Breast epithelium (tissue), 4 donors: ENCODE measurements at regions not wholly inside any gene's neighbourhood (a gene's known extent, or its start where the extent isn't known, plus 50 kb on each side); places are given as distances from the start of the nearest gene placed in this dataset.

ENCODE experiments used
- DNase-seq, 2 donors: peaks; one replicate each; pipeline ENCODE4 v3.0.0-alpha.2; 2019; ENCODE audit warnings: low spot score in 2 of 2
- H3K27ac ChIP-seq, 2 donors: fragments of 200-600 bp; sonication (generic) in 1 of 2; one replicate each; pipeline ENCODE4 v1.5.1; 2016 to 2019; ENCODE audit warnings: mild to moderate bottlenecking in 1 of 2
- H3K27me3 ChIP-seq, 2 donors: fragments of 200-600 bp; sonication (generic) in 1 of 2; one replicate each; pipeline versions ENCODE4 v1.5.1 to v1.6.0; 2017 to 2019; ENCODE audit warnings: control low read depth in 1 of 2, mild to moderate bottlenecking in 1 of 2
- H3K36me3 ChIP-seq: fragments of 200-600 bp; one replicate; pipeline ENCODE4 v1.5.1; 2019
- H3K4me1 ChIP-seq, 2 donors: fragments of 200-600 bp; sonication (generic); one replicate each; pipeline ENCODE4 v1.5.1; 2016 to 2019; ENCODE audit warnings: control low read depth in 1 of 2
- H3K4me3 ChIP-seq, 3 donors: fragments of 200-600 bp; sonication (generic); 1 replicate in 2 of 3; 2 replicates in 1 of 3; pipeline ENCODE4 v1.5.1; 2016 to 2019; ENCODE audit warnings: mild to moderate bottlenecking in 3 of 3, moderate library complexity in 2 of 3
- H3K9me3 ChIP-seq, 2 donors: fragments of 200-600 bp; sonication (generic) in 1 of 2; one replicate each; pipeline ENCODE4 v1.5.1; 2016 to 2019; ENCODE audit warnings: control low read depth in 1 of 2
- POLR2A ChIP-seq: fragments of 450-650 bp; IDR thresholded peaks from one replicate; pipeline ENCODE4 v1.6.1; 2016; ENCODE audit warnings: antibody characterized with exemption, mild to moderate bottlenecking, moderate library complexity
- POLR2AphosphoS5 ChIP-seq, 3 donors: sonication (generic); formaldehyde crosslinking; IDR thresholded peaks; one replicate each; pipeline ENCODE4 v1.6.1; 2017; ENCODE audit warnings: antibody characterized with exemption in 3 of 3
- intact Hi-C: fragments of 100-400 bp; cut with DNase I; formaldehyde crosslinking; loops from one replicate; pipeline ENCODE4 v1.15.1; 2023; ENCODE audit warnings: low total_unique reads
- TF ChIP-seq, protein P1 (sequence below), 3 donors: fragments of 450-650 bp; IDR thresholded peaks; one replicate each; pipeline ENCODE4 v1.5.1; 2016 to 2017; ENCODE audit warnings: antibody characterized with exemption in 3 of 3, mild to moderate bottlenecking in 3 of 3, moderate library complexity in 3 of 3

- DNase-seq: no peak
These were observed 58.7 kb upstream of the FCN1 start for GRCh38 chr9:134976403-134976802.

DNA sequence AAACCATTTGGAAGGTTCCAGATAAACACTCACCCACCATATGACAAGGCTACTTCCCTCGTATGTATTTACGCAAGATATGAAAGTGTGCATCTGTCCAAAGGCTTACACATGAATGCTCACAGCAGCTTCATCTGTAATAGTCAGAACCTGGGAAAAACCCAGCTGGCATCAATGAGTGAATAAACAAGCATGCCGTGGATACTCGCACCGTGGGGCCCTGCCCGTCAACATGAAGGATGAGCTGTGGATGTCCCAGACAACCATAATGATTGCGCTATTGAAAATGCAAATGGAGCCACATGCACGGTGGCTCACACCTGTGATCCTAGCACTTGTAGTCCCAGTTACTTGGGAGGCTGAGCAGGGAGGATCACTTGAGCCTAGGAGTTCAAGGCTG is 60.6 kb upstream of the FCN1 start:
- H3K27ac ChIP-seq: no peak overlapping the region
- DNase-seq: peak in 1 of 2 donors; percentile 12
- H3K27me3 ChIP-seq: no peaks in the 10 kb centered on the region
- no peaks in the 10 kb centered on the region for H3K9me3 ChIP-seq
- no peak overlapping the region for H3K4me3 ChIP-seq
- intact Hi-C loops: no loop called here
- no peaks in the 10 kb centered on the region for H3K4me1 ChIP-seq
- no peak for TF ChIP-seq POLR2AphosphoS5 (IDR thresholded peaks at IDR 0.05)
- TF ChIP-seq, protein P1, sequence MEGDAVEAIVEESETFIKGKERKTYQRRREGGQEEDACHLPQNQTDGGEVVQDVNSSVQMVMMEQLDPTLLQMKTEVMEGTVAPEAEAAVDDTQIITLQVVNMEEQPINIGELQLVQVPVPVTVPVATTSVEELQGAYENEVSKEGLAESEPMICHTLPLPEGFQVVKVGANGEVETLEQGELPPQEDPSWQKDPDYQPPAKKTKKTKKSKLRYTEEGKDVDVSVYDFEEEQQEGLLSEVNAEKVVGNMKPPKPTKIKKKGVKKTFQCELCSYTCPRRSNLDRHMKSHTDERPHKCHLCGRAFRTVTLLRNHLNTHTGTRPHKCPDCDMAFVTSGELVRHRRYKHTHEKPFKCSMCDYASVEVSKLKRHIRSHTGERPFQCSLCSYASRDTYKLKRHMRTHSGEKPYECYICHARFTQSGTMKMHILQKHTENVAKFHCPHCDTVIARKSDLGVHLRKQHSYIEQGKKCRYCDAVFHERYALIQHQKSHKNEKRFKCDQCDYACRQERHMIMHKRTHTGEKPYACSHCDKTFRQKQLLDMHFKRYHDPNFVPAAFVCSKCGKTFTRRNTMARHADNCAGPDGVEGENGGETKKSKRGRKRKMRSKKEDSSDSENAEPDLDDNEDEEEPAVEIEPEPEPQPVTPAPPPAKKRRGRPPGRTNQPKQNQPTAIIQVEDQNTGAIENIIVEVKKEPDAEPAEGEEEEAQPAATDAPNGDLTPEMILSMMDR (IDR thresholded peaks at IDR 0.05): no peak
- TF ChIP-seq POLR2A: no peak
- H3K36me3 ChIP-seq: no peaks in the 10 kb centered on the region

More at GRCh38 chr9:134976403-134976802, 58.7 kb upstream of the FCN1 start:
- no peak for TF ChIP-seq POLR2AphosphoS5 (IDR thresholded peaks at IDR 0.05)
- no peak for TF ChIP-seq POLR2A
- TF ChIP-seq, protein P1 (IDR thresholded peaks at IDR 0.05): no peak
- intact Hi-C loops: no loop called here
- H3K4me1 ChIP-seq: no peaks in the 10 kb centered on the region
- no peaks in the 10 kb centered on the region for H3K27me3 ChIP-seq
- no peaks in the 10 kb centered on the region for H3K9me3 ChIP-seq
- H3K27ac ChIP-seq: no peak overlapping the region
- no peak overlapping the region for H3K4me3 ChIP-seq
- H3K36me3 ChIP-seq: no peaks in the 10 kb centered on the region

DNA sequence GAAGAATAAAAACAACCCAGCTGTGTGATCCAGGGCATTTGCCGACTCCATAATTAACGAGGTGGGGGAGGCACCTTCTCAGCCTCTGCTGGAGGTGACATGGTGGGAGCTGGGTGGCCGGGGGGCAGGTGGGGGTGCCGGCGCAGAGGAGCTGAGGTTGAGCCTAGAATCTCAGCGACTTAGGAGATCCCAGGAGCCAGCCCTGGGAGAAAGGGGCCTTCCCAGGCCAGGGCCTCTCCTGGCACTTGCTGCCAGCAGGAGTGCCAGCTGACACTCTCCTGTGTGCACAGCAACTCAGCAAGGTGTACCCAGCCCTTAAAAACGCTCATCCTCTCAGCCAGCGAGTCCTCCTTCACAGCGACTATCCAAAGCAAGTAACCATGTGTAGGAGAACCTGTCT is 62.8 kb upstream of the FCN1 start:
- TF ChIP-seq POLR2A: no peak
- no peak for TF ChIP-seq POLR2AphosphoS5 (IDR thresholded peaks at IDR 0.05)
- TF ChIP-seq, protein P1 (IDR thresholded peaks at IDR 0.05): no peak
- Histone ChIP-seq H3K9me3 (no peaks in the 10 kb centered on the region), H3K27ac (no peak overlapping the region), H3K4me1 (no peaks in the 10 kb centered on the region), H3K36me3 (no peaks in the 10 kb centered on the region), H3K4me3 (no peak overlapping the region), H3K27me3 (no peaks in the 10 kb centered on the region)
- intact Hi-C loops: no loop called here
- DNase-seq: peak in 1 of 2 donors; percentile 40

GRCh38 chr9:134980991-134981390 is 63.3 kb upstream of the FCN1 start:
- intact Hi-C loops: no loop called here
- Histone ChIP-seq H3K36me3 (no peaks in the 10 kb centered on the region), H3K4me3 (no peak overlapping the region), H3K9me3 (no peaks in the 10 kb centered on the region), H3K4me1 (no peaks in the 10 kb centered on the region), H3K27me3 (no peaks in the 10 kb centered on the region), H3K27ac (no peak overlapping the region)
- no peak for TF ChIP-seq POLR2AphosphoS5 (IDR thresholded peaks at IDR 0.05)
- no peak for TF ChIP-seq POLR2A
- TF ChIP-seq, protein P1 (IDR thresholded peaks at IDR 0.05): no peak
- peak in 1 of 2 donors; percentile 39 for DNase-seq

DNA sequence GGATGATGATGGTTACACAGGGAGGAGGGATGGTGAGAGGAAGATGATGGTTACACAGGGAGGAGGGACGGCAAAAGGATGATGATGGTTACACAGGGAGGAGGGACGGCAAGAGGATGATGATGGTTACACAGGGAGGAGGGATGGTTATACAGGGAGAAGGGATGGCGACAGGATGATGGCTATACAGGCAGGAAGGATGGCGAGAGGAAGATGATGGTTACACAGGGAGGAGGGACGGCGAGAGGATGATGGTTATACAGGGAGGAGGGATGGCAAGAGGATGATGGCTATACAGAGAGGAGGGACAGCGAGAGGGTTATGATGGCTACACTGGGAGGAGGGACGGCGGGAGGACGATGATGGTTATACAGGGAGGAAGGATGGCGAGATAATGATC is 64.1 kb upstream of the FCN1 start:
- H3K27ac ChIP-seq: no peak overlapping the region
- H3K4me1 ChIP-seq: no peaks in the 10 kb centered on the region
- peak in 1 of 2 donors; percentile 17 for DNase-seq
- H3K36me3 ChIP-seq: no peaks in the 10 kb centered on the region
- no peaks in the 10 kb centered on the region for H3K27me3 ChIP-seq
- intact Hi-C loops: no loop called here
- H3K4me3 ChIP-seq: no peak overlapping the region
- TF ChIP-seq POLR2AphosphoS5 (IDR thresholded peaks at IDR 0.05): no peak
- TF ChIP-seq POLR2A: no peak
- TF ChIP-seq, protein P1 (IDR thresholded peaks at IDR 0.05): no peak
- peaks cover under 1 to 4% of the 10 kb centered on the region in 2 donors for H3K9me3 ChIP-seq
